GM19438 (cell line): ENCODE measurements at regions not wholly inside any gene's neighbourhood (a gene's known extent, or its start where the extent isn't known, plus 50 kb on each side); places are given as distances from the start of the nearest gene placed in this dataset.

ENCODE experiments used
- ATAC-seq: cut with Tn5 transposase; IDR thresholded peaks from one replicate; pipeline ENCODE4 v1.9.1; 2021; ENCODE audit warnings: low read depth; ENCODE audit not compliant: unreplicated experiment

DNA sequence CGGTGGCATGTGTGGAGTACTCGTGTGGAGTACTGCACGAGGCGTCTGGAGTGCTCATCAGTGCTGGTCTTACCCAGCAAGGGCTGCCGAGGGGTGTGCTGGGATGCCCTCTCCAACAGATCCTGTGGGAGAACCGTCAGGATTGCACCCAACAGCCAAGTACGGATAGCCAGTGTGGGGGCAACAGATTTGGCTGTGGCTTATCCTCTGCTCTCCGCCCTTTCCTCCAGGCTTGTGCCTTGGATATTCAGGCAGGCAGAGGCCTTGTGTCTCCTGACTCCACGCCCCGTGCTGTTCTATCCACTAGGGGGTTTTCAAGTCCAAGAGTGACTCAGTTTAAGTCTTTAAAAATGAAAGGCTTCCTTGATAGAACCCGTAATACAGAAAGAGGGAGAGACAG, 321.0 kb upstream of the HS6ST1 start:
- ATAC-seq, result no peak

DNA sequence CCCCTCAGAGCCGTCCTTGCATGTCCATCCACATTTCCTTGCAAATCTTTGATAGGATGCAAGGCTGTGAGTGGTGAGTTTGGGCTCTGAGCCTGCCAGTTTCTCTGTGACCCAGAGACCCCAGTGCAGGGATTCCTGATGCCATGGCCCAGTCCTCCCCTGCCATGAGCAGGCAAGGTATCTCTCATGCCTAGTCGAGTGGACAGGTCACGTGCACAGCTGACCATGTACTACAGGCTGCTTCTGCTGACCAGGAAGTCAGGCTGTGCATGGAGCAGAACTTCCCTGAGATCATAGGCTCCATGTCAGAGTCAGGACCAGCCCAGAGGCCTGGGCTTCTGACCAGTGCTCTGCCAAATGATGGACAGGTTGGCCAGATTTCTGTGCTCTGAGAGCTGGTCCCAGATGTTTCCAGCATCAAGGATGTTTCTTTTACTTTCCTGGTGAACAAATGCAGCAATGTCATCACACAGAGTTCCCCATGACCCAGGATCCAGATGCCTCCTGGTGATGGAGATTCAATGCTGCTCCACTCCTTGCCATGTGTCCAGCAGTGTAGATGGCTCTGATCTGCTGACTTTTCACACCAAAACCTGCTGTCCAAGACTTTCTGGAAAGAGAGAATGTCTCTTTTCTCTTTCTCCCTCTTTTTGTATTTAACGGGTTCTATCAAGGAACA, 321.6 kb upstream of the HS6ST1 start:
- no peak for ATAC-seq

DNA sequence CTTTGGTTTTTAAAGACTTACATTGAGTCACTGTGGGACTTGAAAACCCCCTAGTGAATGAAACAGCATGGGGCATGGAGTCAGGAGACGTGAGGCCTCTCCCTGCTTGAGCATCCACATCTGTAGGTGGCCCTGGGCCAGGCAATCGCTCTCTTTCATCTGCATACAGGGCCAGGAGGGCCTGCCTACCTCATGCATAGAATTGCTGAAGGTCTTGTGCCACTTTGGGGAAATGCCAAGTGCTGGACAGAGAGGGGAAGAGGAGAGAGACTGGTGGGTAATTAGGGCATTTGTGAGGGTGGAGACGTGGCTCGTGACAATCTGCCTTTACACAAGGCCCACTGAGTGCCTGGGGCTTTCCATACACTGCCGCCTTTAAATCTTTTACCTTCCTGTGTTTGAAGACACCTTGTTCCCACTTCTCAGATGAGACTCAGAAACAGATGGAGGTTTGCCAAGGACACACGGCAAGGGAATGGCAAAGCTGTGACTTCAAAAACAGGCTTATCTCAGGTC, 322.2 kb upstream of the HS6ST1 start:
- no peak for ATAC-seq

DNA sequence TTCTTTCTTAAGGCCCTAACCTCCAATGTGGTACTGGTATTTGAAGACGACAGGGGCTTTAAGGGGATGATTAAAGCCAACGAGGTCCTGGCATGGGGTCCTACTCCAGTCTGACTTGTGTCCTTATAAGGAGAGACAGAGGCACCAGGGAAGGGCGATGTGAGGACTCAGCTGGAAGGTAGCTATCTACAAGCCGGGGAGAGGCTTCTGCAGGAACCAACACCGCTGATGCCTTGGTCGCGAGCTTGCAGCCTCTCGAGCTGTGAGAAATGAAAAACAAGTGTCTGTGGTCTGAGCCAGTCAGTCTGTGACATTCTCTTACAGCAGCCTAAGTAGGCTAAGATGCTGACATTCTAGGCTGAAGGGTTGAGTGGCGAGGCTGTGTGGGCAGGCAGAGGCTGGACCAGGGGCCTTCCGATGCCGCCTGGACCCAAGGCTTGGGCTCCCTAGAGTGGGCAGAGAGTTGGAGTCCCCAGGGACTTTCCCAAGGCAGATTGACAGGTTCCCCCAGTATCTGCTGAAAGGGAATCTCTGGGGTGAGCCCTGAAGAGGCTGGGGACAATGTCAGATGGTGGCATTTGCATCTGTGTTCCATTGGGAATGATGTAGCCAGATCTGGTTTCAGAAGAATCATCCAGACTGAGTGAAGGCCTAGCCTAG, 322.9 kb upstream of the HS6ST1 start:
- no peak for ATAC-seq

DNA sequence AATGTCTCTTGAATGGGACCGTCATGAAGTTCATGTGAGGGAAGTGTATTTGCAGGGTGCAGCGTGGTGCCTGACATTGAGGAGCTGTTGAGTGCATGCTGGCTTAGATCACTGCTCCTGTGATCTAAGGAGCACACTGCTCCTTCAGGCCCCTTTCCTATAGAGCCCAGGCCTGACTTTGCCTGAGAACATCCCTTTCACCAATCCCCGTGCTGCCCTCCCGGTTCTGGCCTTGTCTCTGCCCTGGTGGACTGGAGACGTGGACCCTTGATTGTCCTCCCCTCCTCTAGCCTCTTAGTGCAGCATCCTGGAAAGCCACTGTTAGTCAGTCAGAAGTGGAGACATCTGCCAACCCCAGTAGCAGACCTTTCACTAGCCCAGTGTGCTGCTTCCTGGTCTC, 323.6 kb upstream of the HS6ST1 start:
- no peak for ATAC-seq

DNA sequence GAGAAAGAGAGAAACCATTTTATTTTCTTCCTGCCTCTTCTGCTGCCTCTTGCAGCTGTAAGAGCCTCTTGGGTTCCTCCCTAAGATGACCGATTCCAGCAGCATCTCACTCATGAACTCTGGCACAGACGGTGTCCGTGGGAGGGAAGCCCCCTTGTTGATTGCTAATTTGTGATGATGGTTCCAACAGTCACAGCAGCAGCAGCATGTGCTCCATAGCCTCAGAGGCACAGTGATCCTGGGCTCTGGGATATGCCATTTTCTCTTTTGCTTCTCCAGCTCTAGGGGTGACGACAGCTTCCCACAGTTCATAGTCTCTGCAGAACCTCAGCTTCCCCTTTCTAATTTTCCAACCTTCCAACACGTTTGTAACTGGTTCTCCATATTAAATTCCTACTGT, 324.2 kb upstream of the HS6ST1 start:
- no peak for ATAC-seq

DNA sequence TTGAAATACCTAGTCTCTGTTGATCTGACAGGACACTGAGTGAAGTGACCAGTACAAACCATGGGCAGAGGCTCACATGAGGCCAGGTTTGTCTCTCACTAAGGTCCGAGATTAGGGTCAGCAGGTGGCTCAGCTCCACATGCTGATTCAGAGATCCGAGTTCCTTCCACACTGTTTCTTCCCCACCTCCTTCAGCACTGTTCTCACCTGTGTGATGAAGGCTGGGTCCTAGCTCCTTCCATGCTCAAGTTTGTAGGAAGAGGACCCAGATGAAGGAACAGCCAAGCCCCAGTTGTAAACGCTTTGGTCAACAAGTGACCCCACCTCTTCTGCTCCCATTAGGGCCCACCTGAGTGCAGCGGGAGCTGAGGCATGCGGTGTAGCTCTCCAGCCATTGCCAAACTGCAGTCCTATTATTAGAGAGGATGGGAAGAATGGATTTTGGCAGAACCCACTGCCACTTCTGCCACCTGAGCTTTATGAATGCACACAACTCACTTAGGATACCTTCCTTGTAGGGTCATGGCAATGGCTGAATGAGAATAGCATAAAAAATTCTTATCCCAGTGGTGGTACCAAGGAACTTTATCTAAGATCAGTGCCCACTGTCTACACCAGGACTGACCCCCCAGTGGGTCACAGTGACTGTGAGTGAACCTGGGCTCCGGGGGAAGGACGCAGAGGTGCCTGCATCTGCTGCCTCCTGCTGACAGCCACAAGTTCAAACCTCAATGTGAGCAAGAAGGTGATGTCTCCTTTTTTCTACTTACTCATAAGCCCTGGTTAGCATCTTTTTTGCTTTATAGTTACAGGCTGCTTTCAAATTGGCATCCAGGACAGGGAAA, 324.8 kb upstream of the HS6ST1 start:
- ATAC-seq, result no peak

DNA sequence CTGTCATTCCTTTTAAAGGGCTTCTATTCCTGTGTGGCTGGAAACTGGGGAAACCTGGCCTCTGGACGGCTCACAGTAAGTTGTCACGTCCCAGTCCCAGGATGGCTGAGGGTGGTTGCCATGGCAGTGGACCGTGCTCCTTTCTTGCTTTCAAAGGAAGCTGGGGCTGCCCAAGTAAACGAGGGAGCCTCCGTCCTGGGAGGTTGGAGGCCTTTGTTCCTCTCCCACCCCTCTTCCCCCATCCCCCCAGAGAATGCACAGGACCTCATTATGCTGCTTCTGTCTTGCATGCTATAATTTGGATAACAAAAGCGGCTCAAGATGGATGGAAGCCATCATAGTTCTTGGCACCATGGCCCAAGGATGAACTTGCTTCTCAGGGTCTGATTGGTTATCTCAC, 325.5 kb upstream of the HS6ST1 start:
- no peak for ATAC-seq

DNA sequence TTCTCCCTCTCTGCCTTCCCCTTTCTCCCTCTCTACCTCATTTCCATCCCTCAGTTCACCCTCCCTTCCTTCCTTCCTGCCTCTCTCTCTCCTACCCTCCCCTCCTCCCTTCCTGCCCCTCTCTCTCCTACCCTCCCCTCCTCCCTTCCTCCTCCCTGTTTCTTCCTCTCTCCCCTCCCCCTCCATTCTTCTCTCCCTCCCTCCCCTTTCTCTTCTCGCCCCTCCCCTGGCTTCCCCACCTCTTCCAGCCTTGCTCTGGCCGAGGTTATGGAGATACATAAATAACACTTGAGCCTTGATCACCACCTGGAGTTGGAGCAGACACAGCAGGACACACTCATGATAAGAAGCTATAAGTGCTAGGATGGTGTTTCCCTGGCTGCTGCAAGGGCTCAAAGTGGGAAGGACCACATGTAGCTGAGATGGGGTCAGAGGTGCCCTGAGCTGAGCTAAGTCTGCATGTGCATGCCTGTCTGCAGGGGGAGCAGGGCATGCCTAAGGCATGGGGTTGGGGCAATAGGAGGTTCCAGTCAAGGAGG, 326.1 kb upstream of the HS6ST1 start:
- ATAC-seq, result no peak

DNA sequence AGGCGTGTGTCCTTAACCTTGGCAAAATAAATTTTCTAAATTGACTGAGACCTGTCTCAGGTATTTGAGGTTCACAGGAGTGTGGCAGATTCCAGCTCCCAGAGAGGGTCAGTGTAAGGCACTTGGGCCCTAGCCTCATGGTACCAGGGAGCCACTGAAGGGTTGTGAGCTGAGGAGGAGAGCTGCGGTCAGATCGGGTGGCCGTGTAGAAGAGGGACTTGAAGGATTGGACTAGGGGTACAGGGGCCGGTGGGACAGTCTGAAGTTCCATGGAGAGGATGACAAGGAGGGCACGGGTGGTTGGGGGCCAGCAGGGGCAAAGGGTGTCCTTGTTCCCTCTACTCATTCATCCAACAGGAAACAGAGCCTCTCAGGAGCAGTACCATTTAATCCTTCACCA, 327.0 kb upstream of the HS6ST1 start:
- no peak for ATAC-seq

DNA sequence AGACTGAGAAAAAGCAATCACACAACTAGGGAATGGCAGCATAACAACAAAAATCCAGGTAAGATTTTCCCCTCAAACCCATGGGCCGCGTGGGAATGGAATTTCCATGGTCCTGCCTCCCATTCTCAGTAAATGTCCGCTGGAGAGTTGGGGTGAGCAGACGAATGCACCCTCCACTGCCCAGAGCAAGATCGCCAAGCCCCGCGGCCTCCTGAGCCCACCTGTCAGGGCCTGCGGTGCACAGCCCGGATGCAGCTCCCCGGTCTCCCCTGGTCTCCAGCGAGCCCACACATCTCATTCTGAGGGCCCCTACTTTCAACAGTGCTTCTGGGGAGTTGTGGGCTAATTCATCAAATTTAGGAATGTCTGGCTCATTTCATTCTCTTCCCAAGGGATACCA, 327.4 kb upstream of the HS6ST1 start:
- no peak for ATAC-seq

DNA sequence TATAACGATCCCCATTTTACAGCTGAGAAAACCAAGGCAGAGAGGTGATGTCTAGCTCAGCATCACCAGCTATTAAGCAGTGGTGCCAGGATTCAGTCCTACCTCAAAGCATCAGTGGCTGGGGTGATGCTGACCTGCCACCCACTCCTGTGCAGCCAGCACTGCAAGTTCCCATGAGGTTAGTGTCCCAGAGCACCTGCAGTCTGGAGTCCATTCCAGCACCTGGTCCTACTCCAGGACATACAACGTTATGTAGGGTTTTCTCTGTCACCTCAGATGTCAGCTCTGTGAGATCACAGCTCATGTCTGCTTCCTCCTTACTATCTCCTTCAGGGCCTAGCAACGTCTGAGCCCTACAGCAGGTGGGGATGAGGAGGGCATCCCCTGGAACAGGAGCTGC, 328.0 kb upstream of the HS6ST1 start:
- no peak for ATAC-seq

DNA sequence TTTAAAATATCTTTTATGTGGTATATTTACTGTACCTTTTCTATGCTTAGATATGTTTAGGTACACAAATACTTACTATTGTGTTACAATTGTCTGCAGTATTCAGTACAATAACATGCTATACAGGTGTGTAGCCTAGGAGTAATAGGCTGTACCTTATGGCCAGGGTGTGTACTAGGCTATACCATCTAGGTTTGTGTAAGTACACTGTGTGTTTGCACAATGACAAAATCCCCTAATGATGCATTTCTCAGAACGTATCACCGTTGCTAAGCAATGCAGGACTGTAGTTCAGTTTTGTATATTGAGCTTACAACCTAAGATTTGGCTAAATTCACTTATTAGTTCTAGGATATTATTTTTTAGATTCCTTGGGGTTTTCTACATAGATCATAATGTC, 332.3 kb upstream of the HS6ST1 start:
- ATAC-seq, result no peak

DNA sequence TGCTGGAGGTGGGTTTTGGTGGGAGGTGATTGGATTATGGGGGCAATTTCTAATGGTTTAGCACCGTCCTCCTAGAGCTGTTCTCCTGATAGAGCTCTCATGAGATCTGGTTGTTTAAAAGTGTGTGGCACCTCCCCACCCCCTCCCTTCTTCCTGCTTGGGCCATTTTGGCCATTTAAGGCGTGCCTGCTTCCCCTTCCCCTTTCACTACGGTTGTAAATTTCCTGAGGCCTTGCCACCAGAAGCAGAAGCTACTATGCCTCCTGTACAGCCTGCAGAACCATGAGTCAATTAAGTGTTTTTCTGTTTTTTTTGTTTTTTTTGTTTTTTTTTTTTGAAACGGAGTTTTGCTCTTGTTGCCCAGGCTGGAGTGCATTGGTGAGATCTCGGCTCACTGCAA, 335.7 kb upstream of the HS6ST1 start:
- ATAC-seq, result no peak

DNA sequence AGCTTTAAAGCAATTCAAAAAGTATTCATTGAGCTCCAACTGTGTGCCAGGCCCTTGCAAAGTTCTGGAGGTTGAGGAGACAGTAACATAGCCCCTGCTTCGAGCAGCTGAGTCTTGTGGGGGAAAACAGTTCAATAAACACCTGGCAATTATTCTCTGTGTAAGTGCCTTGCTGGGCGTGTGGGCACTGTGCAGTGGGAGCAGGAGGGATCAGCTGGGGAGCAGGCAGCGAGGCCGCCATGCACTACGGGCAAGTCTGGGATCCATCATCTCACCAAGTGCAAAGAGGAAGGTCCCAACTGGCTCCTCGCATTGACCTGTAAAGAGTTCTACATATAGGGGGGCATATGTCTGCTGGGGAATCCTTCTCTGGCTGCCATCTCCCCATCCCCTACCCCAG, 342.2 kb upstream of the HS6ST1 start:
- no peak for ATAC-seq

DNA sequence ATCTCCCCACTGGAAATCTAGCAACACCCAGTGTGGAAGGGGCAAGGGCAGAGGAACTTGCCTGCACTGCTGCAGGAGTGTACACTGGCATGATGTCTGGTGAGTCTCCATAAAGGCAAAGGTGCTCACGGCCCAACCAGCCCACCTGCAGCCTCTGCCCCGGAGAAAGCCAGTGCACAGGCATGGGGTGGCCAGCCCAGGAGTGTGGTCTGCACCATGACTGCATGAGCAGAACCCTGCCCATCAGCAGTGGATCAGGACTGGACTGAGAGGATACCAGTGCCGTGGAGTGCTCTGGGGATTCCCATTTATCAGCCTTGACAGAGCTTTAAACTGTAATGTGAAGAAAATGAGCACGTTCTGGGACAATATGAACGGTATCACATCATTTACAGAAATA, 342.6 kb upstream of the HS6ST1 start:
- no peak for ATAC-seq

DNA sequence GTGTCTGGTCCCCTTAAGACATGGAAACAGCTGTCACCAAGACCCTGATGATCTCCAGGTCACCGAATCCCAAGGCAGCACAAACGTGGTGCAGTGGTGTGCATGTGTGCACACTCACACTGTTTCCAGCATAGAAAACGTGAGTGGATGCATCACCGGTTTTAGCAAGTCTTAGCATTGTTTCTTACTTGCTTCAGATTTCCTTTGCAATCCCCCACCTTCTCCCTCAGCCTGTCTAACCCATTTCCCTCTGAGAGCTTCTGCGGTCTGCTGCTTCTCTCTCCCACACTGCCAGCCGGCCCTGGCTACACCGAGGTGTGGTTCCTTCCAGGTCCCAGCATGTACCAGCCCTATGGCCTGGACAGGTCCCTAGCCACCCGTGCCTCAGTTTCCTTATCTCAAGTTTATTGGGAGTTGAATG, 343.4 kb upstream of the HS6ST1 start:
- ATAC-seq, result no peak

DNA sequence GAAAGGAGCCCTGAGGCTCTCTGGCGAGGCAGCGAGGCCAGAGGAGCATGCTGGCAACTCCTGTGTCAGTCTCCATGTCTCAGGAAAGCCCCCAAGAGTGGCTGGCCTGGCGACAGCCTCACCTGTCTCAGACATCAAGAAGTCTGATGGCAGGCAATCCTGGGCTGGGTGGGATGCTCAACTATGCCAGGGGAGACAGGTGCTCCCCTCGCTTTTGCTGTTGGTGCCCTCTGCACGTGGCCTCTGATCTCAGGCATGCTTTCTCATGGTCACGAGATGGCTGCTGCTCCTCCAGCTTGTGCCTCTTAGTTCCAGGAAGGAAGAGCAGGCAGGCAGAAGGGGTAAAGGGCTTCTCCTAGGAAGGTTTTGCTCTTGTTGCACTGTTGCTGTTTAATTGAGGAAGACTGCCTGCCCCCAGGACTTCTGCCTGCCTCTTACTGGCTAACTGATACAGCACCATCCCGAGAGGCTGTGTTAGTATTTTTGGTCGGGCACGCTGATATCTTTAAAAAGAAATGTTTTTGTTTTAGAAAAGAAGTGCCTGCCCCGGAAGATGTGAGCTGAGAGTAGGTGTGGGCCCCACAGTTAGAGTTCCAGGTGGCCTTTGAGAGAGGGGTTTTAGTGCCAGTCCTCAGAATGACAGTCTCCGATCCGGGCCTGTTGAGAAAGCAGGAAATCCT, 344.8 kb upstream of the HS6ST1 start:
- no peak for ATAC-seq

DNA sequence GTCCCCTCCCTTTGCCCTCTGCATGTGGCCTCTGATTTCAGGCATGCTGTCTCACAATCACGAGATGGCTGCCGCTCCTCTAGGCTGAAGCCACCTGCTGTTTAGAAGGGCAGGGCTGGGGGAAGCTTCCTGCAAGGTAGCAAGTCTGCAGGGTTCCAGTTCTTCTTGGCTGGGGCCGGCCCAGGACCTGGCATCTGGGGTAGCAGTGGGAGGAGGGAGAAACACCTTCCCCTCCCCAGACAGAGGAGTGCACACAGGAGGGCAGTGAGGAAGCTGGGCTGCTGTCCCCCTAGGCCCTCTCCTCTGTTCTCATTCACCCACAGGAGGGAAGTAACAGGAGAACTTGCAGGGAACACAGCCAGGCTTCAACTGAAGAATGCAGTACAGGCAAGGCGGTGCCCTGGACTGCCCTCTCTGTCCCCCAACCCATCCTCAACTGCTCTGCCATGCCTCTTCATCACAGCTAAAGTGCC, 345.9 kb upstream of the HS6ST1 start:
- no peak for ATAC-seq

DNA sequence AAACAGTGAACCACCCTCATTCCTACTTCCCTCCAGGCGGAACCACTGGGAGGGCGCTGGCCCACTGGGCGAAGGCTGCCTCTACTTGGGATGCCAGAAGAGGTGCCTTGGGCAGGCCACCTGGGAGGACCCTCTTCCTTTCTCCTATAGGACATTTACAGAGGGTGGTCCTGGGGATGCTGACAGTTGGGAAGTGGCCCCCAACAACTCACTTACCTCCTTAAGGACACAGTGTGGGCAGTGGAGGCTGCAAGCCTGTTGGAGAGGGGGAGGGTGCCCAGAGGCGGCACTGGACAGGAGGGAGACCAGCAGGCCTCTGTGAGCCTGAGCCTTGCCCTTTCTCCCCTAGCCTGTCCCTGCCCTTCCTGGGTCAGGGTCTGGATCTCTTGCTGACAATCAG, 346.4 kb upstream of the HS6ST1 start:
- ATAC-seq, result no peak

DNA sequence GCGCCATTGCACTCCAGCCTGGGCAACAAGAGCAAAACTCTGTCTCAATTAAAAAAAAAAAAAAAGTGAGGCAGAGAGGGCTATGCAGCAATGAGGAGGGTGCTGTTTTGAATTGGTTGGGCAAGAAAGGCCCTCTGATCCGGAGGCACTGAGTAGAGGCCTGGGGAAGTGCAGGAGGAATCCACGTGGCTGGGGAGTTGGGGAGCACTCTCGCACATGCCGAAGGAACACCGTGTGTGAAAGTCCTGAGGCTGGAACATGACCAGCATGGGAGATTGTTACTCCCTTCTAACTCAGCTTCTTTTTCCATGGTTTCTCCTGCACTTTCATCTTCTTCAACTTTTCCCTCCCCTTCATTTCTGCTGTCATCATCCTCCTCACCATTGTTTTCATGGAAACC, 347.9 kb upstream of the HS6ST1 start:
- no peak for ATAC-seq
